Activated CD4-positive, alpha-beta T cell treated with anti-CD3 and anti-CD28 coated beads, Interleukin-2, Interleukin-4, amounts not matched to agents 100 ng/mL and 50 ng/mL, durations not matched to agents 16 hours and 8 hours (primary cell): ENCODE measurements at regions not wholly inside any gene's neighbourhood (a gene's known extent, or its start where the extent isn't known, plus 50 kb on each side); places are given as distances from the start of the nearest gene placed in this dataset.
"Not testable (repeated sequence)": the region's sequence is repeated elsewhere in the genome, so short reads cannot be mapped to it uniquely, and the experiment has no call there.

Experiments
- DNase-seq: peaks from one replicate; pipeline ENCODE4 v3.0.0-alpha.2; 2020; ENCODE audit warnings: low spot score

- DNase-seq: no peak
These were observed 1462.1 kb downstream of the FSTL5 start for GRCh38 chr4:160701671-160702070.

- DNase-seq: no peak
These were observed 1454.8 kb downstream of the FSTL5 start for GRCh38 chr4:160709026-160709425.

GRCh38 chr4:160709546-160709945, 1454.3 kb downstream of the FSTL5 start:
- DNase-seq: no peak

- DNase-seq: no peak
These were observed 1447.2 kb downstream of the FSTL5 start for GRCh38 chr4:160716551-160716950.

GRCh38 chr4:160717848-160718247, 1446.0 kb downstream of the FSTL5 start:
- DNase-seq: no peak

- no peak for DNase-seq
These were observed 1439.7 kb downstream of the FSTL5 start for GRCh38 chr4:160724063-160724462.

- DNase-seq: no peak
These were observed 1418.7 kb downstream of the FSTL5 start for GRCh38 chr4:160745126-160745525.

GRCh38 chr4:160746585-160746984, 1417.2 kb downstream of the FSTL5 start:
- DNase-seq: not testable (repeated sequence)

- DNase-seq: no peak
These were observed 1391.1 kb downstream of the FSTL5 start for GRCh38 chr4:160772668-160773067.

GRCh38 chr4:160795216-160795615, 1368.6 kb downstream of the FSTL5 start:
- DNase-seq: no peak

- DNase-seq: no peak
These were observed 1355.6 kb downstream of the FSTL5 start for GRCh38 chr4:160808174-160808573.

GRCh38 chr4:160809576-160809975, 1354.2 kb downstream of the FSTL5 start:
- no peak for DNase-seq

GRCh38 chr4:160810424-160810823, 1353.4 kb downstream of the FSTL5 start:
- no peak for DNase-seq

GRCh38 chr4:160810941-160811340, 1352.9 kb downstream of the FSTL5 start:
- DNase-seq: no peak

- no peak for DNase-seq
These were observed 1351.8 kb downstream of the FSTL5 start for GRCh38 chr4:160811956-160812355.

GRCh38 chr4:160814726-160815125, 1349.1 kb downstream of the FSTL5 start:
- no peak for DNase-seq

GRCh38 chr4:160818571-160818970, 1345.2 kb downstream of the FSTL5 start:
- DNase-seq: no peak

- no peak for DNase-seq
These were observed 1344.0 kb downstream of the FSTL5 start for GRCh38 chr4:160819791-160820190.

- no peak for DNase-seq
These were observed 1339.3 kb downstream of the FSTL5 start for GRCh38 chr4:160824481-160824880.

- no peak for DNase-seq
These were observed 1338.0 kb downstream of the FSTL5 start for GRCh38 chr4:160825644-160826338.

- DNase-seq: no peak
These were observed 1337.5 kb downstream of the FSTL5 start for GRCh38 chr4:160826339-160826679.

- DNase-seq: no peak
These were observed 1332.5 kb downstream of the FSTL5 start for GRCh38 chr4:160831165-160831922.

GRCh38 chr4:160835789-160836188, 1328.0 kb downstream of the FSTL5 start:
- DNase-seq: no peak

GRCh38 chr4:160836431-160836830, 1327.4 kb downstream of the FSTL5 start:
- DNase-seq: no peak
